Activated CD4-positive, alpha-beta memory T cell treated with anti-CD3 and anti-CD28 coated beads for 36 hours (primary cell): ENCODE measurements at regions not wholly inside any gene's neighbourhood (a gene's known extent, or its start where the extent isn't known, plus 50 kb on each side); places are given as distances from the start of the nearest gene placed in this dataset.

Source experiments
- CTCF ChIA-PET: fragments of 350-600 bp; sonication (Branson Sonifier 250); formaldehyde crosslinking; loops from one replicate; lab custom pipeline; 2021; ENCODE audit warnings: antibody characterized with exemption, inconsistent platforms; lab: Charles Lee
- POLR2A ChIA-PET: fragments of 350-600 bp; sonication (Branson Sonifier 250); formaldehyde crosslinking; loops from one replicate; lab custom pipeline; 2021; ENCODE audit warnings: antibody characterized with exemption; lab: Charles Lee
- DNase-seq: peaks from one replicate; pipeline ENCODE4 v3.0.0-alpha.2; 2020
- H3K27ac Mint-ChIP-seq: one replicate; pipeline ENCODE4 v1.8.0; 2021; ENCODE audit warnings: mixed read lengths
- H3K27me3 Mint-ChIP-seq: one replicate; pipeline ENCODE4 v1.8.0; 2021; ENCODE audit warnings: mixed read lengths
- H3K36me3 Mint-ChIP-seq: one replicate; pipeline ENCODE4 v1.8.0; 2021; ENCODE audit warnings: mixed read lengths
- H3K4me1 Mint-ChIP-seq: one replicate; pipeline ENCODE4 v1.8.0; 2021; ENCODE audit warnings: low read depth, mixed read lengths
- H3K4me3 Mint-ChIP-seq: one replicate; pipeline ENCODE4 v1.8.0; 2021; ENCODE audit warnings: mild to moderate bottlenecking, mixed read lengths
- H3K9me3 Mint-ChIP-seq: one replicate; pipeline ENCODE4 v1.8.0; 2021; ENCODE audit warnings: mixed read lengths
- intact Hi-C: fragments of 100-400 bp; cut with micrococcal nuclease; formaldehyde crosslinking; loops from one replicate; pipeline ENCODE4 v1.15.1; 2023

DNA sequence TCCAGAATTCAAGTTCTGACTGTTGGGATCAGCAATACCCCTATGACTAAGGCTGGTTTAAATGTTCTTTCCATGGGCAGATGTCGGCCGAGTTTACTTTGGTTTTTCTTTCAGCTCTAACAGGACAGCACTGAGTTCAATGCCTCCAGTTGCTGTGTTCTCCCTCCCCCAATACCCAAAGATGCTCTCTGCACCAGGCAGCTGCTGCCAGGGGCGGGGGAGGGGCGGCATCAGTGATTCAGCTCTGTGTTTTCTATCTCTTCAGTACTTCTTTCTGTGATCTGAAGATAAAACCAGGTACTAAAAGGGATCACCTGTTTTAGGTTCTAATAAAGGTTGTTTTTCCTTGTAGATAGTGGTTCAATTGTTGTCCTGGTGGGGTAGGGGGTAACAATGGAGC lies 576.7 kb upstream of the POT1 start:
- DNase-seq: no peak
- ChIA-PET POLR2A (no interaction called here), CTCF (no interaction called here)
- intact Hi-C loops: no loop called here
- Mint-ChIP-seq H3K4me1 (no peaks in the 10 kb centered on the region), H3K4me3 (no peak overlapping the region), H3K27ac (no peak overlapping the region), H3K9me3 (peaks cover 13% of the 10 kb centered on the region), H3K27me3 (no peaks in the 10 kb centered on the region), H3K36me3 (no peaks in the 10 kb centered on the region)

DNA sequence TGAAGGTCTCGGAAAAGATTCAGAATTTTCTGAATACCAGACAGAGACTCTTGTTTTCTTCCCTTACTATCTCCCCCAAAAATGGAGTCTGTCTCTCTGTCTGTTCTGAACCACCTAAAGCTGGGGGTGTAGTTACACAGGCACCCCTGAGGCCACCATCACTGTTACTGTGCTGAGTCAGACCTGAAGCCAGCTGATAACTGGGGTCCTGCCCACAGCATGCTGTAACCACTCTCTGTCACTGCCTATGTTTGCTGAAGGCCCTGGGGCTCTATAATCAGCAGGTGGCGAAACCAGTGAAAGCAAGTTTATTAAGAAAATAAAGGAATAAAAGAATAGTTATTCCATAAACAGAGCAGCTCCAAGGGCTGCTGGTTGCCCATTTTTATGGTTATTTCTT lies 575.2 kb upstream of the POT1 start:
- CTCF ChIA-PET: no interaction called here
- Mint-ChIP-seq H3K4me1 (no peaks in the 10 kb centered on the region), H3K9me3 (peaks cover 17% of the 10 kb centered on the region), H3K27me3 (no peaks in the 10 kb centered on the region), H3K4me3 (no peak overlapping the region), H3K27ac (no peak overlapping the region), H3K36me3 (no peaks in the 10 kb centered on the region)
- intact Hi-C loops: no loop called here
- no peak for DNase-seq
- POLR2A ChIA-PET: no interaction called here

DNA sequence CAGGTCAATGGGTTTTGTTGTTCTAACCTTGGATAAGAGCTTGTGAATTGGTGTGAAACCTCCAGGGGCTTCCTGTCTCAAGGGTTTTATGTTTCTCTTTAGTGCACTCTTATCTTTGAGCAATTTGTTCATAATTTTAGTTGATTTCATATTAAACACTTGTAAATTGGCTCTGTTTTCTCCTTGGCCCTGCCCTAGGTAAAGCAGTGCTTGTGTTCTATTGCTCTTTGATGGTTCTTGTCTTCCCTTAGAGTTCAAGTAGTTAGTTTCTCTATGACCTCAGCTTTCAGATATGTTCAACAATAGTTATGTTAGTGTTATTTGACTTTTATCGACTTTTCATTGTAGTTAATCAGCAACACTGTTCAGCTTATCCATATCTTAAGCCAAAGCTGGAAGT lies 566.4 kb upstream of the POT1 start:
- Mint-ChIP-seq H3K27me3 (no peaks in the 10 kb centered on the region), H3K9me3 (peaks cover 9% of the 10 kb centered on the region), H3K27ac (no peak overlapping the region), H3K4me1 (no peaks in the 10 kb centered on the region), H3K4me3 (no peak overlapping the region), H3K36me3 (no peaks in the 10 kb centered on the region)
- CTCF ChIA-PET: no interaction called here
- no peak for DNase-seq
- intact Hi-C loops: no loop called here
- POLR2A ChIA-PET: no interaction called here

DNA sequence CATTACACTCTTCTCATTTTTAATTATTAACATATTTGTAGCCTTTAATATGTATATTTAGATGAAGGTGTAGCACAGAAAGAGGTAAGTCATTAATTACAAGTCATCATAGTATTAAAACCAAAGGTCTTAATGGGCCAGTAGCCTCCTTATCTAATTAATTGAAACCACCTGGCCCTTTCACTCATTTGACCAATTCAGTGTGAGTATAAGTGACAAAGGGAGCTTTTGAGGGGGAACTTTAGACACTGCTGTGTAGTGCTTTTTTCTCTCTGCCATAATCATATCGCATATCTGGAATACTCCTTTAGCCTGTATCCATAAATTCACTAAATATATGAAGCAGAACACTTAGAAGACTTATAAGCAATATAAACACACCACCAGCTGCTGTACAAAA lies 562.9 kb upstream of the POT1 start:
- Mint-ChIP-seq H3K9me3 (peaks cover 3% of the 10 kb centered on the region), H3K4me1 (no peaks in the 10 kb centered on the region), H3K27me3 (no peaks in the 10 kb centered on the region), H3K36me3 (no peaks in the 10 kb centered on the region), H3K4me3 (no peak overlapping the region), H3K27ac (no peak overlapping the region)
- intact Hi-C loops: no loop called here
- POLR2A ChIA-PET: no interaction called here
- CTCF ChIA-PET: interaction anchor here (0.5 kb wide), 1 partner anchor 1646 kb away, joined by 3 read pairs; no protein-coding TSS in a partner anchor
- no peak for DNase-seq

DNA sequence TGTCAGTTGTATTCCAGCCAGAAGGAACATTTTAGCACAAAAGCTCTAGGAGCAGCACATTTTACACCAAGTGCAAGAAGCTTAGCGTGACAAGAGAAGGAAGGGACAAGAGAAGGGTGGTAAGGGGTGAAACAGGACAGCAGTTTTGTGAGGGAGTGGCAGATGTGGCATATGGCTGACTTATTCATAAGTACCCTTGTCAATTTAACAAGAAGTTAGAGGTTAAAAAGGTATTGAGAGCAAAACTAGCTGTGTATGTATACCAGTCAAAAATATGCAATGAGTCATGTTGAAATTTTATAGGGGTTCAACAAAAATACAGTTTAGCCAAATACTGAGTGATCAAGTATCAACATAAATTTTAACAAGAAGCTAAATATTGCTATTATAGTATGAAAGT lies 561.5 kb upstream of the POT1 start:
- H3K36me3 Mint-ChIP-seq: no peaks in the 10 kb centered on the region
- H3K4me3 Mint-ChIP-seq: no peak overlapping the region
- CTCF ChIA-PET: no interaction called here
- no peak overlapping the region for H3K27ac Mint-ChIP-seq
- intact Hi-C loops: no loop called here
- no peak for DNase-seq
- H3K9me3 Mint-ChIP-seq: peaks cover 1% of the 10 kb centered on the region
- no peaks in the 10 kb centered on the region for H3K27me3 Mint-ChIP-seq
- POLR2A ChIA-PET: no interaction called here
- H3K4me1 Mint-ChIP-seq: no peaks in the 10 kb centered on the region

DNA sequence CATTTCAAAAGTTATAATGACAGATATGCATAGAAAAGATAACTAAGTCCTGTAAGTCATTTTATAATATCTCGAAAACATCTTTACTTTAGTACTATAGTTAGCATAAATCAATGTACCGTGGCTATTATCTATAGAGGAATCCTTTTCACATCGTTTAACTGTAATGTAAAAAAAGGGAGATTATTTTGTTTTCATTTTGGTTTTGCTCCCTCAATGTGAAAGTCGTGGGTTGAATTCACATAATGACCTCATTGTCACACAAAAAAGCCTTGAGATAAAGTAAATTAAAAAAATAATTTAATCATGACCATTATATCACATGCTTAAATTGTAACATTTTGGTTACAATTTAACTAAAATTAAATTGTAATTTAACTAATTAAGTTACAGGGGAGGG lies 560.5 kb upstream of the POT1 start:
- CTCF ChIA-PET: no interaction called here

DNA sequence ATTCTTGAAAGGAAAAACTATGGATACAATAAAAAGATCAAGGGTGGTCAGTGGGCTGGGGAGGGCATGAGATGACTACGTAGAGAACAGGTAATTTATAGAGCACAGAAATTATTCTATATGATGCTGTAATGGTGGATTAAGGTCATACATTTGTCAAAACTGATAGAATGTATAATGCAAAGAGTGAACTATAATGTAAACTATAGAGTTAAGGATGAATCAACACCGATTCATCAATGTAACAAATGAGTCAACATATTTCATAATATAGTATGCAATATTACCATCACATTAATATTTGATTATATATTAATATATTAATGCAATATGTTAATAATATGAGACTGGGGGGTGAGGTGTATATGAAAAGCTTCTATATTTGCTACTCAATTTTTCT lies 555.6 kb upstream of the POT1 start:
- no peak overlapping the region for H3K27ac Mint-ChIP-seq
- H3K36me3 Mint-ChIP-seq: no peaks in the 10 kb centered on the region
- DNase-seq: no peak
- H3K27me3 Mint-ChIP-seq: no peaks in the 10 kb centered on the region
- POLR2A ChIA-PET: no interaction called here
- intact Hi-C loops: no loop called here
- no peak overlapping the region for H3K4me3 Mint-ChIP-seq
- H3K9me3 Mint-ChIP-seq: peaks cover 7% of the 10 kb centered on the region
- CTCF ChIA-PET: no interaction called here
- H3K4me1 Mint-ChIP-seq: no peaks in the 10 kb centered on the region

More for the DNA sequence above, 560.5 kb upstream of the POT1 start:
- no peaks in the 10 kb centered on the region for H3K36me3 Mint-ChIP-seq
- H3K4me3 Mint-ChIP-seq: no peak overlapping the region
- H3K4me1 Mint-ChIP-seq: no peaks in the 10 kb centered on the region
- H3K27ac Mint-ChIP-seq: no peak overlapping the region
- POLR2A ChIA-PET: no interaction called here
- H3K27me3 Mint-ChIP-seq: no peaks in the 10 kb centered on the region
- H3K9me3 Mint-ChIP-seq: no peaks in the 10 kb centered on the region
- intact Hi-C loops: no loop called here
- DNase-seq: no peak

DNA sequence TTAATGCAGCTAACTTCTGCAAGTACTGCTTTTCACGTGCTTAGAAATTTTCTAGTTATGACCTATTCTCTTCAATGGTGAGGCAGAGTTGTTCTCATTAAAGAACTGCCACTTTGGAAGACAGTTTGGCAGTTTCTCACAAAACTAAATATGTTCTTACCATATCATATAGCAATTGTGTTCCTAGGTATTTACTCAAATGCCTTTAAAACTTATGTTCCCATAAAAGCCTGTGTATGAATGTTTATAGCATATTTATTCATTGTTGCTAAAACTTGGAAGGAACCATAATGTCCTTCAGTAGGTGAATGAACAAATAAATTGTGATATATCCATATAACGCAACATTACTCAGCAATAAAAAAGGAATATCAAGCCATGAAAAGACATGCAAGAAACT lies 555.1 kb upstream of the POT1 start:
- no peak overlapping the region for H3K4me3 Mint-ChIP-seq
- no peaks in the 10 kb centered on the region for H3K27me3 Mint-ChIP-seq
- DNase-seq: no peak
- H3K27ac Mint-ChIP-seq: no peak overlapping the region
- no peaks in the 10 kb centered on the region for H3K4me1 Mint-ChIP-seq
- H3K9me3 Mint-ChIP-seq: peaks cover 7% of the 10 kb centered on the region
- POLR2A ChIA-PET: no interaction called here
- intact Hi-C loops: no loop called here
- H3K36me3 Mint-ChIP-seq: no peaks in the 10 kb centered on the region
- CTCF ChIA-PET: no interaction called here

DNA sequence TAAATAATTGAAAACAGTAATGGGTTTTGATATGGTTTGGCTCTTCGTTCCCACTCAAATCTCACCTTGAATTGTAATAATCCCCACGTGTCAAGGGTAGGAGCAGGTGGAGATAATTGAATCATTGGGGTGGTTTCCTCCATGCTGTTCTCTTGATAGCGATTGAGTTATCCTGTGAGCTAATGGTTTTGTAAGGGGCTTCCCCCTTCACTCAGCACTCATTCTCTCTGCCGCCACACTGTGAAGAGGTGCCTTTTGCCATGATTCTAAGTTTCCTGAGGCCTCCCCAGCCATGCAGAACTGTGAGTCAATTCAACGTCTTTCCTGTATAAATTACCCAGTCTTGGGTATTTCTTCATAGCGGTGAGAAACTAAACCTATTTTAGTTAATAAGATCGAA lies 551.7 kb upstream of the POT1 start:
- Mint-ChIP-seq H3K4me1 (no peaks in the 10 kb centered on the region), H3K27me3 (no peaks in the 10 kb centered on the region), H3K9me3 (peaks cover 9% of the 10 kb centered on the region), H3K36me3 (no peaks in the 10 kb centered on the region), H3K4me3 (no peak overlapping the region), H3K27ac (no peak overlapping the region)
- POLR2A ChIA-PET: no interaction called here
- intact Hi-C loops: no loop called here
- no peak for DNase-seq
- CTCF ChIA-PET: no interaction called here

DNA sequence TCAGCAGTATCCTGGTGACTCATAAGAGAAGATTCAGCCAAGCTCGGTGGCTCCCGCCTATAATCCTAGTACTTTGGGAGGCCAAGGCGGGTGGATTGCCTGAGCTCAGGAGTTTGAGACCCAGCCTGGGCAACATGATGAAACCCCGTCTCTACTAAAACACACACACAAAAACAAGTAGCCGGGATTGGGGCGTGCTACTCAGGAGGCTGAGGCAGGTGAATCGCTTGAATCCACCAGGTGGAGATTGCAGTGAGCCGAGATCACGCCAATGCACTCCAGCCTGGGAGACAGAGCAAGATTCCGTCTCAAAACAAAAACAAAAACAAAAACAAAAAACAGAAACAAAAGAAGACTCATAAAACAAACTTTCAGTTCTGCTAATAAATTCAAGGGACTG lies 551.1 kb upstream of the POT1 start:
- H3K4me1 Mint-ChIP-seq: no peaks in the 10 kb centered on the region
- H3K36me3 Mint-ChIP-seq: no peaks in the 10 kb centered on the region
- no peak overlapping the region for H3K4me3 Mint-ChIP-seq
- H3K27ac Mint-ChIP-seq: no peak overlapping the region
- peaks cover 9% of the 10 kb centered on the region for H3K9me3 Mint-ChIP-seq
- intact Hi-C loops: no loop called here
- ChIA-PET POLR2A (no interaction called here), CTCF (no interaction called here)
- H3K27me3 Mint-ChIP-seq: no peaks in the 10 kb centered on the region
- no peak for DNase-seq

DNA sequence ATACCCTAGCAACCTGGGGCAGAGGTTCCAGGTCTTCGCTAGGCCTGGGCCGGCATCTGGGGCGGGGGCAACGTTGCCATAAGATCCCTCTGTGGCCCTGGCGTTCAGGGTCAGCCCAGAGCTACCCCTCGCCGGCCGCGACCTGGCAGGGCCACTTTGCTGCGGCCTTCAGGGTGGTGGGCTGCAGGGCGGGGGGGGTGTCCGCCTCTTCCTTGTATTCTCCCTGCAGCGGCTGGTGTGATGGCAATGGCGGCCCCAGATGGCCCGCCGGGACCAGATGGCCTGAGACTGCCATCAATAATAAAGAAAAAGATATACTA lies 539.2 kb upstream of the POT1 start:
- intact Hi-C loops: no loop called here
- POLR2A ChIA-PET: no interaction called here
- no peaks in the 10 kb centered on the region for H3K36me3 Mint-ChIP-seq
- H3K27me3 Mint-ChIP-seq: no peaks in the 10 kb centered on the region
- DNase-seq: no peak
- CTCF ChIA-PET: no interaction called here
- H3K27ac Mint-ChIP-seq: no peak overlapping the region
- H3K4me1 Mint-ChIP-seq: no peaks in the 10 kb centered on the region
- peaks cover 2% of the 10 kb centered on the region for H3K9me3 Mint-ChIP-seq
- no peak overlapping the region for H3K4me3 Mint-ChIP-seq

DNA sequence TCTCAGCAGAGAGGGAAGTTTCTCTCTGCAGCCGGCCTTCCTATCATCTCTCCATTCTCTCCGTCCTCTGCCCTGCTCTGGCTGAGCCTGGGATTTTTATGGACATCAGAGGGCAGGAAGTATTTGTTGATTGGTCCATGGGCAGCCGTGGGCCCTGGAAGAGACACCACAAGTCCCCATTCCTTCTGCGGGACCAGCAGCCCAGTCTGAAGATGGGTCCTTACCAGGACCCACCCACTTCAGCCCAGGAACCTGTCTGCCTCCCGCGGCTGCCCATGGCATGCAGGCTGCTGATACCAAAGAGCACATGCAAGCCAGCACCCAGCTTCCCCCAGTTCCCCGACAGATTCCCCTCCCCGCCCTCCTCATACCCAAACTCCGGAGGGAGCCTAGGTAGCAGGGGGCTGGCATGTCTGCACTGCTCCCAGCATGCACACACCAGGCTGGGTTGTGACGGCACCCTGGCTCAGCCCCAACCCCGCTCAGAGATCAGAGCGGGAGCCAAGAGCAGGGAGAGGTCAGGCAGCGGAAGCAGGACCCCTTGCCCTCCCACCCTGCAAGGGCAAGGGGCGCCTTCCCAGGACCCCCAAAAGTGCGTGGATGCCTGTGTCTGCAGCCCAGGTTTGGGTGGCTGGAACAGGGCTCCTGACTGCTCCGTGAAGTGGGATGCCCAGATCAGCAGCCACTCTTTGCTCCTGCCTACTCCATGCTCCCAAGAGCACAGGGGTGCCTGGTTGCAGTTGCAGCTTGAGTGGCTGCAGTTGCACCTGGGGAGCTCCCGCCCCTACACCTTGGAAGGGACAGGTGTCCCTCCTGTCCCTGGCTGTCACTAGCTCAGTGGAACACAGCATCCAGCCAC lies 538.6 kb upstream of the POT1 start:
- intact Hi-C loops: no loop called here
- H3K27me3 Mint-ChIP-seq: no peaks in the 10 kb centered on the region
- H3K27ac Mint-ChIP-seq: no peak overlapping the region
- POLR2A ChIA-PET: no interaction called here
- H3K9me3 Mint-ChIP-seq: peaks cover 2% of the 10 kb centered on the region
- CTCF ChIA-PET: no interaction called here
- no peaks in the 10 kb centered on the region for H3K36me3 Mint-ChIP-seq
- DNase-seq: no peak
- no peak overlapping the region for H3K4me3 Mint-ChIP-seq
- no peaks in the 10 kb centered on the region for H3K4me1 Mint-ChIP-seq

DNA sequence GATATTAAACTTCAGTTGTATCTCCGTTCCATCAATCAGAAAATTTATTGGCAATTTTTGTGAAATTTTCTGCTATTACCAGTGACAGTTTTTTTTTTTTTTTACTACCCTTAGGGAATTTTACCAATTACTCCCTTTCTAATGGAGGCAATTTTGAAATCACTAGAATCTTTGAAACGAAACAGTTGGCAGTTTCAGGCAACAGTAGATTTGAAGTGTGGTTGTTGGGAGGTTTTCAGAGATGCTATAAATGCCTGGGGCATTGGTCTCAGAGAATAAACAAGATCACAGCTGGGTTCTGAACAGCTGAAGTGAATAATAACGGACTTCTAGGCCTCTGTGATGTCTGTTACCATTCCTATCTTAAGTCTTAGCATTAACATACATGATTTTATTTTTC lies 535.9 kb upstream of the POT1 start:
- DNase-seq: no peak
- H3K36me3 Mint-ChIP-seq: no peaks in the 10 kb centered on the region
- POLR2A ChIA-PET: no interaction called here
- CTCF ChIA-PET: no interaction called here
- no peaks in the 10 kb centered on the region for H3K27me3 Mint-ChIP-seq
- peaks cover 3% of the 10 kb centered on the region for H3K9me3 Mint-ChIP-seq
- H3K27ac Mint-ChIP-seq: no peak overlapping the region
- intact Hi-C loops: no loop called here
- no peaks in the 10 kb centered on the region for H3K4me1 Mint-ChIP-seq
- H3K4me3 Mint-ChIP-seq: no peak overlapping the region
